DMS79 treated with DMSO at 0.1 percent for 48 hours (cell line): ENCODE measurements at regions not wholly inside any gene's neighbourhood (a gene's known extent, or its start where the extent isn't known, plus 50 kb on each side); places are given as distances from the start of the nearest gene placed in this dataset.
"Not testable (repeated sequence)": the region's sequence is repeated elsewhere in the genome, so short reads cannot be mapped to it uniquely, and the experiment has no call there.

Experiments used
- DNase-seq: peaks from one replicate; lab custom pipeline; 2025; lab: John Stamatoyannopoulos, UW

- no peak for DNase-seq
Observed at GRCh38 chr1:119191325-119191724, 50.9 kb upstream of the WARS2 start.

- no peak for DNase-seq
Observed at GRCh38 chr1:119204197-119204960, 63.9 kb upstream of the WARS2 start.

- no peak for DNase-seq
Observed at GRCh38 chr1:119204961-119205357, 64.5 kb upstream of the WARS2 start.

GRCh38 chr1:119209061-119209460 lies 68.6 kb upstream of the WARS2 start:
- DNase-seq, result no peak

GRCh38 chr1:119209596-119210295 lies 69.3 kb upstream of the WARS2 start:
- no peak for DNase-seq

- DNase-seq, result no peak
Observed at GRCh38 chr1:119210296-119210649, 69.8 kb upstream of the WARS2 start.

GRCh38 chr1:119213213-119213612 lies 72.8 kb upstream of the WARS2 start:
- DNase-seq, result not testable (repeated sequence)

GRCh38 chr1:119214961-119215360 lies 74.5 kb upstream of the WARS2 start:
- DNase-seq, result not testable (repeated sequence)

- no peak for DNase-seq
Observed at GRCh38 chr1:119217309-119217828, 76.9 kb upstream of the WARS2 start.

GRCh38 chr1:119219711-119220110 lies 79.3 kb upstream of the WARS2 start:
- no peak for DNase-seq

- no peak for DNase-seq
Observed at GRCh38 chr1:119220991-119221390, 80.5 kb upstream of the WARS2 start.

GRCh38 chr1:119222271-119222670 lies 81.8 kb upstream of the WARS2 start:
- no peak for DNase-seq

- DNase-seq, result no peak
Observed at GRCh38 chr1:119225265-119225664, 84.8 kb upstream of the WARS2 start.

- no peak for DNase-seq
Observed at GRCh38 chr1:119225831-119226230, 85.4 kb upstream of the WARS2 start.

GRCh38 chr1:119226321-119226720 lies 85.9 kb upstream of the WARS2 start:
- no peak for DNase-seq

- no peak for DNase-seq
Observed at GRCh38 chr1:119226913-119227312, 86.5 kb upstream of the WARS2 start.

- no peak for DNase-seq
Observed at GRCh38 chr1:119227456-119227855, 87.0 kb upstream of the WARS2 start.

- no peak for DNase-seq
Observed at GRCh38 chr1:119228335-119229080, 88.1 kb upstream of the WARS2 start.

- no peak for DNase-seq
Observed at GRCh38 chr1:119235120-119235519, 94.7 kb upstream of the WARS2 start.

- DNase-seq, result no peak
Observed at GRCh38 chr1:119245881-119246280, 105.4 kb upstream of the WARS2 start.

GRCh38 chr1:119249283-119249682 lies 108.8 kb upstream of the WARS2 start:
- no peak for DNase-seq

GRCh38 chr1:119250299-119250698 lies 109.8 kb upstream of the WARS2 start:
- DNase-seq, result no peak

- DNase-seq, result no peak
Observed at GRCh38 chr1:119251751-119252150, 111.3 kb upstream of the WARS2 start.
